PFSK-1 (cell line): ENCODE measurements at regions not wholly inside any gene's neighbourhood (a gene's known extent, or its start where the extent isn't known, plus 50 kb on each side); places are given as distances from the start of the nearest gene placed in this dataset.

Experiments used
- FOXP2 ChIP-seq: optimal IDR thresholded peaks from 2 replicates; pipeline ENCODE3; 2011; ENCODE audit warnings: borderline replicate concordance, control low read depth, inconsistent platforms; ENCODE audit not compliant: insufficient read depth; ENCODE audit errors: extremely low read length, extremely low read depth
- POLR2AphosphoS5 ChIP-seq: IDR thresholded peaks from 2 replicates; pipeline ENCODE4 v1.6.1; 2012; ENCODE audit warnings: low read depth, mild to moderate bottlenecking, control low read depth, low read length, moderate library complexity
- SIN3A ChIP-seq: IDR thresholded peaks from 2 replicates; pipeline ENCODE4 v1.6.1; 2012; ENCODE audit warnings: mild to moderate bottlenecking, low read length, moderate library complexity, borderline replicate concordance; ENCODE audit not compliant: insufficient read depth
- TAF1 ChIP-seq: IDR thresholded peaks from 2 replicates; pipeline ENCODE4 v1.6.1; 2012; ENCODE audit warnings: low read length, control low read depth, borderline replicate concordance; ENCODE audit not compliant: insufficient read depth
- TF ChIP-seq, protein P1 (sequence below), 2 experiments: IDR thresholded peaks; 2 replicates each; pipeline versions ENCODE4 v1.6.1 to v1.8.0; 2011 to 2012; ENCODE audit warnings: low read depth in 2 of 2, low read length in 2 of 2, control low read depth in 1 of 2, inconsistent platforms in 1 of 2, mild to moderate bottlenecking in 1 of 2, moderate library complexity in 1 of 2; ENCODE audit not compliant: insufficient read depth in 1 of 2

DNA sequence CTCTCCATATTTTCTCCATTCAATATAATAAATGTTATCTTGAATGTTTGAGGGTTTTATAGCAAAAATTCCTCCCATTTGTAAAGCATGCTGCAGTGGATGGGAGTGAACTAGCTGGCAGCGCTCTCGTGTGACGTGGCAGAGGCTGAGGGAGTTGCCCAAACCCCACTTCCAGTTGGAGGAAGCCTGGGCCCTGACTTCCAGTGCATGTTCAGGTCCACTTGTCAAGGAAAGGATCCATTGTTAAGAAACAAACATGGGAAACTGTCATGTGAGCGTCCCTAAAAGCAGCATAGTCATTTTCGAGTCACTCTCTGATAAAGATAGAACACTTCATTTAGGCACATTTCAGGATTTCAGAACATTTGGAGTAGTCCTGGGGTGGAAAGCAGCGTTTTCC lies 116.6 kb downstream of the SLC25A47 start:
- no peak for TF ChIP-seq TAF1
- no peak for TF ChIP-seq POLR2AphosphoS5
- TF ChIP-seq, protein P1, sequence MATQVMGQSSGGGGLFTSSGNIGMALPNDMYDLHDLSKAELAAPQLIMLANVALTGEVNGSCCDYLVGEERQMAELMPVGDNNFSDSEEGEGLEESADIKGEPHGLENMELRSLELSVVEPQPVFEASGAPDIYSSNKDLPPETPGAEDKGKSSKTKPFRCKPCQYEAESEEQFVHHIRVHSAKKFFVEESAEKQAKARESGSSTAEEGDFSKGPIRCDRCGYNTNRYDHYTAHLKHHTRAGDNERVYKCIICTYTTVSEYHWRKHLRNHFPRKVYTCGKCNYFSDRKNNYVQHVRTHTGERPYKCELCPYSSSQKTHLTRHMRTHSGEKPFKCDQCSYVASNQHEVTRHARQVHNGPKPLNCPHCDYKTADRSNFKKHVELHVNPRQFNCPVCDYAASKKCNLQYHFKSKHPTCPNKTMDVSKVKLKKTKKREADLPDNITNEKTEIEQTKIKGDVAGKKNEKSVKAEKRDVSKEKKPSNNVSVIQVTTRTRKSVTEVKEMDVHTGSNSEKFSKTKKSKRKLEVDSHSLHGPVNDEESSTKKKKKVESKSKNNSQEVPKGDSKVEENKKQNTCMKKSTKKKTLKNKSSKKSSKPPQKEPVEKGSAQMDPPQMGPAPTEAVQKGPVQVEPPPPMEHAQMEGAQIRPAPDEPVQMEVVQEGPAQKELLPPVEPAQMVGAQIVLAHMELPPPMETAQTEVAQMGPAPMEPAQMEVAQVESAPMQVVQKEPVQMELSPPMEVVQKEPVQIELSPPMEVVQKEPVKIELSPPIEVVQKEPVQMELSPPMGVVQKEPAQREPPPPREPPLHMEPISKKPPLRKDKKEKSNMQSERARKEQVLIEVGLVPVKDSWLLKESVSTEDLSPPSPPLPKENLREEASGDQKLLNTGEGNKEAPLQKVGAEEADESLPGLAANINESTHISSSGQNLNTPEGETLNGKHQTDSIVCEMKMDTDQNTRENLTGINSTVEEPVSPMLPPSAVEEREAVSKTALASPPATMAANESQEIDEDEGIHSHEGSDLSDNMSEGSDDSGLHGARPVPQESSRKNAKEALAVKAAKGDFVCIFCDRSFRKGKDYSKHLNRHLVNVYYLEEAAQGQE (IDR thresholded peaks at IDR 0.05; ENCODE audit: insufficient read depth in 1 of 2, low read depth in 2 of 2, low read length in 2 of 2): no peak
- TF ChIP-seq FOXP2: no peak
- TF ChIP-seq SIN3A: no peak
